ENCODE measurements at regions not wholly inside any gene's neighbourhood (a gene's known extent, or its start where the extent isn't known, plus 50 kb on each side); places are given as distances from the start of the nearest gene placed in this dataset.

DNA sequence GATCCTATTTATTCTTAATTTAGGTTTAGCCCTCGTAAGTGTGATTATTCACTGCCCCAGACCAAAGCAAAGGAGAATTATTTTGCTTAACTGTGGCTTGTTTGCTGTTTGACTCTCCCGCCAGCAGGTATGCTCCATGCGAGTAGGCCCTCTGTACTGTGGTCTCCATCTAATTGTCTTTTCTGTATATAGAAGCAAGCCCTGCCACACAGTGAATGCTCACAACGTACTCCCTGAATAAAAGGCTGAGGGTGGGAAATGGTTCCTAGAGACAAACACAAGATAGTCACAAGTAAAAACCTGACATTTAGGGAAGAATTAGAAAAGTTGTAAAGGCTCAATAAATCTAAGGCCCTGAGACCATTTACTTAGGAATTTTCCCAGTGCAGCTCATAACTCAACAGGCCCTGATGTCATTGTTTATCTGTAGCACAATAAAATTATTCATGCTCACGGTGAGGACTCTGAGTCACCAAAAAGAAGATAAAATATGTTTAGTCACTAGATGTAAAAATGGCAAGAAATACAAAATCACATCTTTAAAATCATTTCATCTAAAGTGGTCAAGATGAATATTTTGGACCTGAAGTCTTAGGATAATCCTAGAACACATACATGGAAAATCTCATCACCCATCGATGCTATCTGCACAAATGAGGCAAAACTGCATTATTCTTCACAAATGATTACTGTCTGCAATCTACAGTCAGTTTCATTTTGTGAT lies 473.2 kb downstream of the ENC1 start:
- Histone ChIP-seq H3K27me3 (replicated peaks in 1 of 2; ENCODE audit: control insufficient read depth in 2 of 2, insufficient read depth in 2 of 2, low read length in 1 of 2) (no peaks in the 10 kb centered on the region), H4K20me1 (ENCODE audit: control insufficient read depth, insufficient read depth) (no peaks in the 10 kb centered on the region), H3K9me3 (replicated peaks; ENCODE audit: control insufficient read depth, insufficient read depth, low read length) (no peaks in the 10 kb centered on the region), H3K27ac (ENCODE audit: control insufficient read depth, insufficient read depth) (no peak overlapping the region), H3K79me2 (ENCODE audit: control insufficient read depth, insufficient read depth, low read length) (no peaks in the 10 kb centered on the region), H2AFZ (ENCODE audit: control insufficient read depth, low read depth, low read length) (no peak overlapping the region), H3K36me3 (ENCODE audit: control insufficient read depth in 2 of 2, insufficient read depth in 2 of 2, low read length in 1 of 2) (no peaks in the 10 kb centered on the region), H3K4me3 (no peak overlapping the region), H3K9ac (ENCODE audit: control insufficient read depth, insufficient read depth, low read length) (no peak overlapping the region), H3K4me2 (ENCODE audit: control insufficient read depth, insufficient read depth) (no peak overlapping the region), H3K4me1 (ENCODE audit: control insufficient read depth, insufficient read depth, low read length) (no peaks in the 10 kb centered on the region)
- FAIRE-seq (no peak), DNase-seq (ENCODE audit: low read depth, low spot score) (no peak), ATAC-seq (no peak)
- intact Hi-C loops (cut with micrococcal nuclease; ENCODE audit: unreplicated experiment): no loop called here
- in situ Hi-C loops (cut with MboI): no loop called here
- ChIA-PET CTCF (no interaction called here), SMC1A (ENCODE audit: uncharacterized antibody, unreplicated experiment) (no interaction called here), RAD21 (ENCODE audit: unreplicated experiment) (no interaction called here), POLR2A (no interaction called here)
- no TSS peak for BruUV-seq (replicated peaks)
- WGBS (ENCODE audit: insufficient coverage, insufficient replicate concordance, low lambda C conversion rate, missing lambda C conversion rate): 42% methylated on average over 6 of the region's 6 CpGs
- no peak for TF ChIP-seq SP1 (IDR thresholded peaks at IDR 0.05; ENCODE audit: low read depth, low read length)
- no peak for TF ChIP-seq MTA3 (IDR thresholded peaks at IDR 0.05; ENCODE audit: borderline replicate concordance, low read length)
- TF ChIP-seq, protein P1, sequence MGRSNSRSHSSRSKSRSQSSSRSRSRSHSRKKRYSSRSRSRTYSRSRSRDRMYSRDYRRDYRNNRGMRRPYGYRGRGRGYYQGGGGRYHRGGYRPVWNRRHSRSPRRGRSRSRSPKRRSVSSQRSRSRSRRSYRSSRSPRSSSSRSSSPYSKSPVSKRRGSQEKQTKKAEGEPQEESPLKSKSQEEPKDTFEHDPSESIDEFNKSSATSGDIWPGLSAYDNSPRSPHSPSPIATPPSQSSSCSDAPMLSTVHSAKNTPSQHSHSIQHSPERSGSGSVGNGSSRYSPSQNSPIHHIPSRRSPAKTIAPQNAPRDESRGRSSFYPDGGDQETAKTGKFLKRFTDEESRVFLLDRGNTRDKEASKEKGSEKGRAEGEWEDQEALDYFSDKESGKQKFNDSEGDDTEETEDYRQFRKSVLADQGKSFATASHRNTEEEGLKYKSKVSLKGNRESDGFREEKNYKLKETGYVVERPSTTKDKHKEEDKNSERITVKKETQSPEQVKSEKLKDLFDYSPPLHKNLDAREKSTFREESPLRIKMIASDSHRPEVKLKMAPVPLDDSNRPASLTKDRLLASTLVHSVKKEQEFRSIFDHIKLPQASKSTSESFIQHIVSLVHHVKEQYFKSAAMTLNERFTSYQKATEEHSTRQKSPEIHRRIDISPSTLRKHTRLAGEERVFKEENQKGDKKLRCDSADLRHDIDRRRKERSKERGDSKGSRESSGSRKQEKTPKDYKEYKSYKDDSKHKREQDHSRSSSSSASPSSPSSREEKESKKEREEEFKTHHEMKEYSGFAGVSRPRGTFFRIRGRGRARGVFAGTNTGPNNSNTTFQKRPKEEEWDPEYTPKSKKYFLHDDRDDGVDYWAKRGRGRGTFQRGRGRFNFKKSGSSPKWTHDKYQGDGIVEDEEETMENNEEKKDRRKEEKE (IDR thresholded peaks at IDR 0.05): no peak
- no peak for TF ChIP-seq BRCA1 (IDR thresholded peaks at IDR 0.05; ENCODE audit: low read depth, low read length)
- TF ChIP-seq NFYA (IDR thresholded peaks at IDR 0.05; ENCODE audit: borderline replicate concordance, low read depth, low read length): no peak
- TF ChIP-seq, protein P2, sequence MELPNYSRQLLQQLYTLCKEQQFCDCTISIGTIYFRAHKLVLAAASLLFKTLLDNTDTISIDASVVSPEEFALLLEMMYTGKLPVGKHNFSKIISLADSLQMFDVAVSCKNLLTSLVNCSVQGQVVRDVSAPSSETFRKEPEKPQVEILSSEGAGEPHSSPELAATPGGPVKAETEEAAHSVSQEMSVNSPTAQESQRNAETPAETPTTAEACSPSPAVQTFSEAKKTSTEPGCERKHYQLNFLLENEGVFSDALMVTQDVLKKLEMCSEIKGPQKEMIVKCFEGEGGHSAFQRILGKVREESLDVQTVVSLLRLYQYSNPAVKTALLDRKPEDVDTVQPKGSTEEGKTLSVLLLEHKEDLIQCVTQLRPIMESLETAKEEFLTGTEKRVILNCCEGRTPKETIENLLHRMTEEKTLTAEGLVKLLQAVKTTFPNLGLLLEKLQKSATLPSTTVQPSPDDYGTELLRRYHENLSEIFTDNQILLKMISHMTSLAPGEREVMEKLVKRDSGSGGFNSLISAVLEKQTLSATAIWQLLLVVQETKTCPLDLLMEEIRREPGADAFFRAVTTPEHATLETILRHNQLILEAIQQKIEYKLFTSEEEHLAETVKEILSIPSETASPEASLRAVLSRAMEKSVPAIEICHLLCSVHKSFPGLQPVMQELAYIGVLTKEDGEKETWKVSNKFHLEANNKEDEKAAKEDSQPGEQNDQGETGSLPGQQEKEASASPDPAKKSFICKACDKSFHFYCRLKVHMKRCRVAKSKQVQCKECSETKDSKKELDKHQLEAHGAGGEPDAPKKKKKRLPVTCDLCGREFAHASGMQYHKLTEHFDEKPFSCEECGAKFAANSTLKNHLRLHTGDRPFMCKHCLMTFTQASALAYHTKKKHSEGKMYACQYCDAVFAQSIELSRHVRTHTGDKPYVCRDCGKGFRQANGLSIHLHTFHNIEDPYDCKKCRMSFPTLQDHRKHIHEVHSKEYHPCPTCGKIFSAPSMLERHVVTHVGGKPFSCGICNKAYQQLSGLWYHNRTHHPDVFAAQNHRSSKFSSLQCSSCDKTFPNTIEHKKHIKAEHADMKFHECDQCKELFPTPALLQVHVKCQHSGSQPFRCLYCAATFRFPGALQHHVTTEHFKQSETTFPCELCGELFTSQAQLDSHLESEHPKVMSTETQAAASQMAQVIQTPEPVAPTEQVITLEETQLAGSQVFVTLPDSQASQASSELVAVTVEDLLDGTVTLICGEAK (IDR thresholded peaks at IDR 0.05; ENCODE audit: borderline replicate concordance): no peak
- no peak for TF ChIP-seq IKZF2 (IDR thresholded peaks at IDR 0.05)
- TF ChIP-seq, protein P3, sequence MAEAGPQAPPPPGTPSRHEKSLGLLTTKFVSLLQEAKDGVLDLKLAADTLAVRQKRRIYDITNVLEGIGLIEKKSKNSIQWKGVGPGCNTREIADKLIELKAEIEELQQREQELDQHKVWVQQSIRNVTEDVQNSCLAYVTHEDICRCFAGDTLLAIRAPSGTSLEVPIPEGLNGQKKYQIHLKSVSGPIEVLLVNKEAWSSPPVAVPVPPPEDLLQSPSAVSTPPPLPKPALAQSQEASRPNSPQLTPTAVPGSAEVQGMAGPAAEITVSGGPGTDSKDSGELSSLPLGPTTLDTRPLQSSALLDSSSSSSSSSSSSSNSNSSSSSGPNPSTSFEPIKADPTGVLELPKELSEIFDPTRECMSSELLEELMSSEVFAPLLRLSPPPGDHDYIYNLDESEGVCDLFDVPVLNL (IDR thresholded peaks at IDR 0.05; ENCODE audit: low read depth, low read length): no peak
